Heart right ventricle (tissue), 16 donors: ENCODE measurements at regions not wholly inside any gene's neighbourhood (a gene's known extent, or its start where the extent isn't known, plus 50 kb on each side); places are given as distances from the start of the nearest gene placed in this dataset.
A peak's percentile ranks its signal among the peaks of the same experiment; 100 is the strongest.

Experiments used
- ATAC-seq, 8 donors: fragments of 200-7000 bp; cut with Tn5 transposase; one replicate each; pipeline ENCODE4 v1.9.1; 2020; ENCODE audit warnings: mild to moderate bottlenecking in 8 of 8, moderate library complexity in 8 of 8, moderate number of reproducible peaks in 1 of 8
- DNase-seq, 2 donors: peaks; one replicate each; pipeline ENCODE4 v3.0.0-alpha.2; 2020
- H3K27ac ChIP-seq, 10 donors: fragments of 200-600 bp; sonication (generic) in 2 of 10; one replicate each; pipeline versions ENCODE4 v1.5.0 to v1.8.0; 2020 to 2022; ENCODE audit warnings: mild to moderate bottlenecking in 3 of 10
- H3K27me3 ChIP-seq, 7 donors: fragments of 200-600 bp; one replicate each; pipeline ENCODE4 v1.8.0; 2021 to 2022; ENCODE audit warnings: mild to moderate bottlenecking in 2 of 7
- H3K36me3 ChIP-seq, 9 donors: fragments of 200-600 bp; sonication (generic) in 1 of 9; one replicate each; pipeline versions ENCODE4 v1.5.0 to v1.8.0; 2020 to 2022; ENCODE audit warnings: mild to moderate bottlenecking in 2 of 9
- H3K4me1 ChIP-seq, 9 donors: fragments of 200-600 bp; sonication (generic) in 1 of 9; one replicate each; pipeline versions ENCODE4 v1.5.0 to v1.8.0; 2020 to 2022; ENCODE audit warnings: mild to moderate bottlenecking in 4 of 9
- H3K4me3 ChIP-seq, 10 donors: fragments of 200-600 bp; sonication (generic) in 2 of 10; one replicate each; pipeline versions ENCODE4 v1.5.0 to v1.8.0; 2020 to 2022; ENCODE audit warnings: mild to moderate bottlenecking in 7 of 10, moderate library complexity in 2 of 10
- H3K9me3 ChIP-seq, 11 donors: fragments of 200-600 bp in 10 of 11; sonication (generic) in 2 of 11; one replicate each; pipeline versions ENCODE4 v1.5.0 to v1.8.0; 2013 to 2022; ENCODE audit warnings: mild to moderate bottlenecking in 2 of 11, control low read depth in 1 of 11, moderate library complexity in 1 of 11
- WGBS, 2 donors: extraction: QIAGEN DNeasy Blood & Tissue Kit; methylation state at CpG; one replicate each; pipeline ENCODE4 v1.1.7; 2013; ENCODE audit warnings: inconsistent platforms in 1 of 2; 5-methylcytosine and 5-hydroxymethylcytosine counted together
- intact Hi-C, 10 donors: fragments of 100-400 bp; cut with DNase I; formaldehyde crosslinking; loops; one replicate each; pipeline versions ENCODE4 v1.11.1 to v1.14.2; 2022
- TF ChIP-seq, protein P1 (sequence below), 9 donors: fragments of 200-600 bp; sonication (generic) in 2 of 9; IDR thresholded peaks; one replicate each; pipeline versions ENCODE4 v1.5.0 to v1.8.0; 2021 to 2022; ENCODE audit warnings: antibody characterized with exemption in 9 of 9, mild to moderate bottlenecking in 5 of 9, moderate library complexity in 1 of 9
- donor health status: Arrhythmogenic right ventricular cardiomyopathy.
- donor health status: ischemic (EF 13 %, LVEDD 7.1; RV severe dilation, severe dysfunction).
- donor health status: healthy with polysubstance abuse.
- donor health status: DM: no; HTN: yes; CAD: no.
- donor health status: DM: no; HTN: no; CAD: no.
- donor health status: ischemic (EF 25% LVEDD 6.9; RV normal size, moderate dysfunction).
- donor health status: ischemic (EF 25% LVEDD 5.7; RV mildly dilated, moderate dysfunction).
- donor health status: healthy.
- donor health status: DM: yes; HTN: yes; CAD: no.
- donor health status: Ischemic cardiomyopathy.
- donor health status: ischemic (EF 35%, LVEDD 5.7; RV mildly dilated, moderate dysfunction).
- donor health status: nonischemic (EF 11% LVEDD 7.7; RV severe dilation, severe dysfunction).
- donor health status: DM: yes; HTN: yes; CAD: no.
- donor health status: PGD.
- donor health status: ischemic (EF 29% LVEDD 5.4; RV normal size, mild dysfunction).
- donor health status: nonischemic (EF 23%, LVEDD 6.1; RV moderate dilation, normal function).

DNA sequence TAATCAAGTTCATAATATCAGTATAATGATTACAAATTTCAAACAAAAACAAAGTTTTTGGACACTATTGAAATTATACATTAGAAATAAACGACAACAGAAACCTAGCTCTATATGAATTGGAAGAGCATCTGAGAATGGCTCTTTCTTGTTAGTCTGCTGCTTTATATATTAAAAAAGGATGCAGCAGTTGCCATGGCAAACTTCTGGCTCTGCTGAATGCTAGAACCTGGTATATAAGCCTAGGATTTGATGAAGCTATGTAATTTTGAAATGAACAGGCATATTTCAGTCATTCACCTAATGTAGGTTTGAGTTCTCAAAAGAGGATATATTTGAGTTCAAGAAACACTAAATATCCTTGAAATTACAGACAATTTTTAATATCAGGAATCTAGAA is 252.7 kb upstream of the KCNMB2 start:
- no peak overlapping the region for H3K27ac ChIP-seq
- H3K36me3 ChIP-seq = no peaks in the 10 kb centered on the region
- DNase-seq (no peak), ATAC-seq (no peak)
- no peaks in the 10 kb centered on the region for H3K27me3 ChIP-seq
- 99 to 100% methylated on average over 1 of the region's 1 CpG for WGBS, 2 donors
- H3K4me3 ChIP-seq = no peak overlapping the region
- H3K4me1 ChIP-seq = no peaks in the 10 kb centered on the region
- intact Hi-C loops = no loop called here
- H3K9me3 ChIP-seq = peaks cover 0 to 34% (median 13%) of the 10 kb centered on the region in 11 donors
- TF ChIP-seq, protein P1, sequence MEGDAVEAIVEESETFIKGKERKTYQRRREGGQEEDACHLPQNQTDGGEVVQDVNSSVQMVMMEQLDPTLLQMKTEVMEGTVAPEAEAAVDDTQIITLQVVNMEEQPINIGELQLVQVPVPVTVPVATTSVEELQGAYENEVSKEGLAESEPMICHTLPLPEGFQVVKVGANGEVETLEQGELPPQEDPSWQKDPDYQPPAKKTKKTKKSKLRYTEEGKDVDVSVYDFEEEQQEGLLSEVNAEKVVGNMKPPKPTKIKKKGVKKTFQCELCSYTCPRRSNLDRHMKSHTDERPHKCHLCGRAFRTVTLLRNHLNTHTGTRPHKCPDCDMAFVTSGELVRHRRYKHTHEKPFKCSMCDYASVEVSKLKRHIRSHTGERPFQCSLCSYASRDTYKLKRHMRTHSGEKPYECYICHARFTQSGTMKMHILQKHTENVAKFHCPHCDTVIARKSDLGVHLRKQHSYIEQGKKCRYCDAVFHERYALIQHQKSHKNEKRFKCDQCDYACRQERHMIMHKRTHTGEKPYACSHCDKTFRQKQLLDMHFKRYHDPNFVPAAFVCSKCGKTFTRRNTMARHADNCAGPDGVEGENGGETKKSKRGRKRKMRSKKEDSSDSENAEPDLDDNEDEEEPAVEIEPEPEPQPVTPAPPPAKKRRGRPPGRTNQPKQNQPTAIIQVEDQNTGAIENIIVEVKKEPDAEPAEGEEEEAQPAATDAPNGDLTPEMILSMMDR (IDR thresholded peaks at IDR 0.05) = no peak

DNA sequence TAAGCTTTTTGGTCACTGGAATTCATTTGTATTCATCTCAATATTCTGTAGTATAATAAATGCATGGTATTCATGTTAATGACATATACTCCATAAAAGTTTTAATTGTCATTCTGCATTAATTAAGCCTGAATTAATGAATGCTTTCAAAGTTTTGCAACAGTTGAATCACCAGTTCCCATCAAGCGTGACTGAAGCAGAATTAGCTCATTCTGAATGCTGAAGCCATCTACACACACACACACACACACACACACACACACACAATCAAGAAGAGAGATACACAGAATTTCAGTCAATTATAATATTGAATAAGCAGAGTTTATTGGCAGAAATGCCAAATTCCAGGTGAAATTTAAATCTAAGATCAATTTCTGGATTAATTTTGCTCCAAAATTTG is 252.1 kb upstream of the KCNMB2 start:
- Histone ChIP-seq H3K4me1 (no peaks in the 10 kb centered on the region), H3K27me3 (no peaks in the 10 kb centered on the region), H3K36me3 (no peaks in the 10 kb centered on the region), H3K9me3 (peaks cover 0 to 32% (median 10%) of the 10 kb centered on the region in 11 donors), H3K4me3 (no peak overlapping the region), H3K27ac (no peak overlapping the region)
- intact Hi-C loops = no loop called here
- 92 to 100% methylated on average over 1 of the region's 1 CpG for WGBS, 2 donors
- ATAC-seq (no peak), DNase-seq (no peak)
- TF ChIP-seq, protein P1 (IDR thresholded peaks at IDR 0.05) = no peak

DNA sequence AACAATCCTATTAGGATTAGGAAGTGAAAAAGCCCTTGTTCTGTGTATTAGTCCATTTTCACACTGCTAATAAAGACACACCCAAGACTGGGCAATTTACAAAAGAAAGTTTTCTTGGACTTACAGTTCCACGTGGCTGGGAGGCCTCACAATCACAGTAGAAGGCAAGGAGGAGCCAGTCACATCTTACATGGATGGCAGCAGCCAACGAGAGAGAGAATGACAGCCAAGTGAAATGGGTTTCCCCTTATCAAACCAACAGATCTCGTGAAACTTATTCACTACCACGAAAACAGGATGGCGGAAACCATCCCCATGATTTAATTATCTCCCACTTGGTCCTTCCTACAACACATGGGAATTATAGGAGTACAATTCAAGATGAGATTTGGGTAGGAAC is 248.2 kb upstream of the KCNMB2 start:
- DNase-seq (no peak), ATAC-seq (no peak)
- peaks cover 0 to 5% (median 0%) of the 10 kb centered on the region in 9 donors for H3K4me1 ChIP-seq
- no peaks in the 10 kb centered on the region for H3K27me3 ChIP-seq
- WGBS, 2 donors = 85 to 90% methylated on average over 5 of the region's 5 CpGs
- intact Hi-C loops = no loop called here
- no peak overlapping the region for H3K4me3 ChIP-seq
- H3K27ac ChIP-seq = no peak overlapping the region
- TF ChIP-seq, protein P1 (IDR thresholded peaks at IDR 0.05) = no peak
- no peaks in the 10 kb centered on the region for H3K36me3 ChIP-seq
- peaks cover 0 to 7% (median 0%) of the 10 kb centered on the region in 11 donors for H3K9me3 ChIP-seq

DNA sequence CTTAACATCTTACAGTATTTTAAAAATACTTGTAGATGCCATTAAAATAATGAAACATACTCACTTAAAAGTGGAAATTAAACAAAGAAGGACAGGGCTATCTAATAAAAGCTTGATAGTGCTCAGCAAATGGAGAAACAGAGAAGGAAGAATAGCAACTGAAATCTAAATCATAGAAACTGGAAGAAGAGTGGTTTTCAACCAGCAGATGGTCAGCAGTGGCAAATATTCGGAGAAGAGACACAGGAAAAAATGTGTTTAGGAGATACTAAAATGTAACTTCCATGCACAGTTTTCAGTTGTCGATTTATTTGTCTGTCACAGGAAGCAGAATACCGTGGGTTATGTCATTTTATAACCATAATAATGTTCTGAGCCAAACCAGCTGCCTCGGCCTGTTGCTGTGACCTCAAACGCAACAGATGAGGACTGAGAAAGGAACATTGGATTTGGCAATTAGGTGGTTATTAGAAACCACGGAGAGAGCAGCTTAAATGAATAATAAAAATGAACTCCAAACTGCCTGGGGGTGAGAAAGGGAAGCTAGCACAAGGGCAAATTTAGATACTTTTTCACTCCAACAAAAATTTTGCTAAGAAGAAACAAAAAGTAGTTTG is 246.6 kb upstream of the KCNMB2 start:
- H3K36me3 ChIP-seq = no peaks in the 10 kb centered on the region
- intact Hi-C loops = no loop called here
- peak in 1 of 2 donors; percentile 27 for DNase-seq
- peaks cover 0 to 7% (median 0%) of the 10 kb centered on the region in 11 donors for H3K9me3 ChIP-seq
- TF ChIP-seq, protein P1 (IDR thresholded peaks at IDR 0.05) = no peak
- H3K27me3 ChIP-seq = no peaks in the 10 kb centered on the region
- ATAC-seq = peak in 7 of 8 donors; percentile 52 to 88 (median 72)
- no peak overlapping the region for H3K4me3 ChIP-seq
- peak overlapping the region in 6 of 10 donors; percentile 22 to 45 (median 37) for H3K27ac ChIP-seq
- 51 to 61% methylated on average over 6 of the region's 6 CpGs for WGBS, 2 donors
- H3K4me1 ChIP-seq = peaks cover 0 to 5% (median 0%) of the 10 kb centered on the region in 9 donors
